SIG-M5 treated with dmso at 0.1 percent for 504 hours (cell line): ENCODE measurements at regions not wholly inside any gene's neighbourhood (a gene's known extent, or its start where the extent isn't known, plus 50 kb on each side); places are given as distances from the start of the nearest gene placed in this dataset.
"Not testable (repeated sequence)": the region's sequence is repeated elsewhere in the genome, so short reads cannot be mapped to it uniquely, and the experiment has no call there.

Source experiments
- DNase-seq: peaks from one replicate; lab custom pipeline; 2025; ENCODE audit not compliant: unreplicated experiment; lab: John Stamatoyannopoulos, UW

- no peak for DNase-seq
Measured at GRCh38 chr12:102728506-102729242, 188.4 kb downstream of the PAH start.

DNA sequence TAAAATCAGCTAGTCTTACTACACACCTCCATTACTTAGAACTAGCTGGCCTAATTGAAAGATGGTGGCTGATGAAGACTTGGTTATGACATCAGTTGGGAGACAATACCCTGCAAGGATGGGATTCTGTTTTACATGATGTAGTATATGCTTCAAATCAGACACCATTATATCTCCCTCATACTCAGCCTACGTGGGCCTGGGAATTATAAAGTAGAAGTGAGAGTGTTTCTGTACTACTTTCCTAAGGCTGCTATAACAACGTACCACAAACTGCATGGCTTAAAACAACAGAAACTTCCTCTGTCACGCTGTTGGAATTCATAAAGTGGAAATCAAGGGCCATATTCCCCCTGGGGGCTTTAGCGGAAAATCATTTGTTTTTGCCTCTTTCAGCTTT is 190.4 kb downstream of the PAH start:
- DNase-seq: no peak

DNA sequence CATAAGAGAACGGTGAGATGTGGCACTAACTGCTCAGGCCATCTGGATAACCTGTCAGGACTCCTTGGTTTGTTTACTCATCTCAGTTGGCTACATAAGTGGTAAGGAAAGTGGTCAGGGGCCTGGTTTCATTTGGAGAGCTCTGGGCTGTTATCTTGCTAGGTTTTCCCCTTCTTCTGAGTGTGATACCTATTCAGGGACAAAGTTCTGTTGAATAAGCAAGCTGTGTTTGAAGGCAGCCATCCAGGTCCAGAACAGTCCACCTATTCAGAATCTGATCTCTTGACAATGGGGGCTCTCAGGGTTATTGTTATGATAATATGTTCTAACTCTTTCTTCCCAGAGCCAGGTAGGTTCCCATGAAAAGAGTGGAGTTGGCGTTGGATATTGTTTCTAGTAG is 194.9 kb downstream of the PAH start:
- DNase-seq: no peak

DNA sequence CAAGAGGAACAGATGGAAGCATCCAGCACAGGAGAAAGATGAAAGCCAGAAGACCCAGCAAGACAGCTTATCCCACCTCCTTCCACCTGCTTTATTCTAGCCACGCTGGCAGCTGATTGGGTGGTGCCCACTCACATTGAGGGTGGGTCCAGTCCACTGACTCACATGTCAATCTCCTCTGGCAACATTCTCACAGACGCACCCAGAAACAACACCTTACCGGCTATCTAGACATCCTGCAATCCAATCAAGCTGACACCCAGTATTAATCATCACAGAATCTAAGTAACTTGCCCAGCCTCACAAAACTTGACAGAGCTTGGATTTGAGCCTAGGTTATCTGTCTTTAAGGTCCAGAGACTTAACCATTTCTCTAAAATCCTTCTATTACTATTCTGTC is 208.9 kb downstream of the PAH start:
- no peak for DNase-seq

DNA sequence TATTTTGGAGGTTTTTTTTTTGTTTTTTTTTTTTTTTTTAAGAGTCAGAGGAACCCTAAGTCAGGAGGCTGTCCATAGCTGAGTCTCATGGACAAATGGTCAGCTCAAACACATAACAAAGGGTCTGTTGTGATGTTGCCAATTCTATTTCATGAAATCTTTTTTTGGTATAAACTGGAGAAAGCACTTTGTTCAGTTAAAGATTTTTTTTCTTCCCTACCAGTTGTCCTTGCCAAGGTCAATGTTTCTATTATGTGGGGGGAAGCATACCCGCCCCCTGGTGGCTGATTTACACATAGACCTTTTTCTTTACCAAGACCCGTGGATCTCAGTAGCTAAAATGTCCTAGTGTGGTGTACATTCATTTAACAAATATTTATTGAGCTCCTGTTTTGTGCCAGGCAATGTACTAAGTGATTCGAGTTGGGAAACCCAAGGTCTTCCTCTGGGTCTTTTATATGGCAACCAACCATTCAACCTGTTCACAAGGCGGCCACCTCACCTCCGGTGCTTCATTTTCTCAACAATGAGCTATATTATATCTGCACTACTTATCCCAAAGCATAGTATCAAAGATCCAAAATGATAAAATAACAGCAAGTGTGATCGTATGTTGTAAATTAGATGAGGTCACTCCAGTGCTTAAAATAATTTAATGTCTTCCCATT is 214.5 kb downstream of the PAH start:
- peak; percentile 9 for DNase-seq

- DNase-seq: no peak
Measured at GRCh38 chr12:102696045-102696444, 215.7 kb upstream of the IGF1 start.

DNA sequence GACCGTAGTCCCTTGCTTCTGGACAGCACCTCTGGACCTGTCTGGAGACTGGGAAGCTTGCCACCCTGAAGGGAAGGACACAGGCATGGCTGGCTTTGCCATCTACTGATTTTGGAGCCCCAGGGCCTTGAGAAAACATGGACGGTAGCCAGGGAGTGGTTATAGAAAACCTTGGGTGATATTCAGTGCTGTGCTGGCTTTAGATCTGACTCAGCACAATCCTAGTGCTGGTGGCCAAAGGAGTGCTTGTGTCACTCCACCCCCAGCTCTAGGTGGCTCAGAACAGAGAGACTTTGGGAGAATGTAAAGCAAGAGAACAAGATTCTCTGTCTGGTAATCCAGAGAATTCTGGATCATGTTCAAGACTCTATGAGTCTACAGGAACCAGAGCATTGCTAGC is 214.5 kb upstream of the IGF1 start:
- DNase-seq: no peak

DNA sequence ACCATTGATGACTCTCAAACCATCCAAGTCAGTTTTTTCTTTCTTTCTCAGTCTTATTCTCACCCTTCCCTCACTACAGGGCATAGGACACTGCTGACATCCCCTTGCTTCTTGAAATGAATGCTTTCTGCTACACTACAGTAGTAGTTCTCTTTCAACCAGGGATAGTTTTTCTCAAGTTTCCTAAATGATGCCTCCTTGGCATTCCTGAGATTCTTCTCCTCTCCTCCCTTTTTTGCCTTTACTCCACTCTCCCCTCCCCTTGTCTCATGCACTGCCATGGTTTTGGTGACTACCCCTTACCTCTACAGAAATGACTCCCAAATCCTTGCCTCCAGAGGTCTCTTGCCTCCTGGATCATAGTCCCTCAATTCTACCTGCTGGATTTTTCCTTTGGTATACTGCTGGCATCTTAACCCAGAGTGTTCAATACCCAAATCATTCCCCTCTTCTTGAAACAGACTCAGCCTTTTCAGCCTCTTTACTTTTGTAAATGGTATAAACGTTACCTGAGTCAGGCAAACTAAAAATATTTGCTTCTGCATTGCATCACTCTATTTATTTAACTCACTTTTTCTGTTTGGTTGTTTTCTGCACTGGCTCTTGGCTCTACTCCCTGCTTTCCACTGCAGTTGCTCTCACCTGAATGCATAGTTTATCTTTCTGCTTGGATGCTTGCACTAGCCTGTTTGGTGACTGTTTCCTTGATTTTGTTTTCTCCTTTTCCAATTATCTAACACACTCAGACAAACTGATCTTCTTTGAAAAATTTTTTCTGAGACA is 211.6 kb upstream of the IGF1 start:
- no peak for DNase-seq

DNA sequence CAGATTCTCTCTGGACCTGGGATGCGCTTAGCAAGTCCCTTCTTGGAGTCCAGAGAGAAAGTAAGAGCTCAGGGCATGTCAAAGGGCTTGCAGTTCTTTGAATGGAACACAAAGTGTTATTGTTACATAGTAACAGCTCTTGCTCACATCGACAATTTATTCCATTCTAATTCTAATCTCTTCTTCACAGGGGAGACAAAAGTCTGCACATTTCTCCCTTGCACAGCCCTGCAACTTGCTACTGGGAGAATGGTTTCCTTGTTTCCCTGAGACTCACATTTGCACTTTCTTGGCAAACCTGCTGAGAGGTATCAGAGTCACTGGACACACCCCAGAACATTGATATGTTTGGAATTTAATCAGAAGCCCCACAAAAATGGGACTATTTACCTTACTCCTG is 209.9 kb upstream of the IGF1 start:
- no peak for DNase-seq

GRCh38 chr12:102689701-102690100 is 209.3 kb upstream of the IGF1 start:
- DNase-seq: no peak

DNA sequence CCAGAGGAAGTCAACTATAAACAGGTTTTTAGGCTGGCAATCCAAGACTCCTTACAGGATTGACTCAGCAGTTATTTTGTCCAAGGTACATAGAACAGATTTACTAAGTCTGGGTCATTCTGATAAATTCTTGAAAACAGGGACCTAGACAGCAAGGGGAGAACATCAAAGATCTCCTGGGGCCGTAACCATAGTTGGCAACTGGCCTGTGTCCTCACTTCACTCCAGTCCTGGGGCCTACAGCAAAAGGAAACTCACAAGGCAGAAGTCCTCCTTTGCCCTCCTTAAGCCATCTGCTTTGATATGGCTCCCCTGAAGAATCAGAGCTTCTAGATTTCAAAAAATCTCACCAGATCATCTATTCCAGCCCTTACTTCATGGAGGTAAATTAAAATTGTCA is 207.2 kb upstream of the IGF1 start:
- no peak for DNase-seq

DNA sequence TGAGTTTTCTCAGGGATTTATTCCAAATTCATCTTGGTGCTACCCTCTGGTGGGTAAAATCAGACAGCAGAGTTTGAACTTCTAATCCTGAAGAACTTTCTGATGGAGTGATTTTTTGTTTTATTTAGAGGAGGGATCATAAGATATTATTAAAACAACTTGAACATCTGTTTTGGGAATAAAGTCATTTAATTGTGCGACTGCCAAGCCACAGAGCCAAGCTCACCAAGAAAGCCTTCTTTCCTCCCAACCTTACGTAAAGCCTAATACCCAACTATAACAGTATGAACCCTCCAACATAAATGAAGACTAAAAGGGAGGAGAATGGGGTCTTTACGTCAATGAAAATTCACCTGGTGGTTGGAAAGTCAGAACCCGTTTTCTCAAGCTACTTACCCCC is 205.5 kb upstream of the IGF1 start:
- DNase-seq: no peak

- no peak for DNase-seq
Measured at GRCh38 chr12:102685172-102685571, 204.8 kb upstream of the IGF1 start.

GRCh38 chr12:102682366-102683289 is 202.3 kb upstream of the IGF1 start:
- no peak for DNase-seq

- no peak for DNase-seq
Measured at GRCh38 chr12:102681747-102682146, 201.4 kb upstream of the IGF1 start.

DNA sequence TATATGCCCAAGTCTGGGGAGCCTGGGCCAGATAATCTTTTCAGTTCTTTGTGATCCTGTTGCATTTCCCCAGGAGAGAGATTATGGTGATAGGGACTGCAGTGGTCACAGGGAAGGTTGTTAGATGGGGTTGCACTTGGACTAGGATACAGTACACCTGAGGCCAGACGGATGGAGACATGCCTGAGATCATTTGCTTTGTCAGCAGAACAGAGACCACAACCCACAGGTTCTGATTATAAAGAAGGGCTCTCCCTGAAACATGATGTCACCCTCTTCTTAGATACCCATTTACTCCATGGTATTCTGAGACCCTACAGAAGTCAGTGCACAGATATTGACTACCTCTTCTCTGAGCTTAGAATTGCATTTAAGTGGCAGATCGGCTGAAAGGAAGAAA is 200.9 kb upstream of the IGF1 start:
- DNase-seq: no peak

GRCh38 chr12:102680304-102680703 is 199.9 kb upstream of the IGF1 start:
- no peak for DNase-seq

DNA sequence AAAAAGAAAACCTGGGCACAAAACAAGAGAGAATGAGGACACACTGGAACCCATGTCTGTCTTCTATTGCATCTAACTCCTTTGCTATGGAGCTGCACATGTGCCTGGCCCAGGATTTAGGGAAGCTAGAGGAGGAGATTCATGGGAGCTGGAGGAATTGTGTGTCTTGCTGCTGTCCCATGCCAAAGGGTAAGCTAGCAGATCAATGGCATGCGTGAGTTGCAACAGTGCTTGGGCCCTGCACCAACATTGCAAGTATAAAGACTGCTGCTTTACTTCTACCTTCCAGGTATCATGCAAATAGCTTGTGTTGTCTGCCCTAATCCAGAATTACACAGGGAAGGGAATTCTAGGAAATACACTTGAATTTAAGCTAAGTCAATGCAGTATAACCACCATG is 196.4 kb upstream of the IGF1 start:
- DNase-seq: no peak

DNA sequence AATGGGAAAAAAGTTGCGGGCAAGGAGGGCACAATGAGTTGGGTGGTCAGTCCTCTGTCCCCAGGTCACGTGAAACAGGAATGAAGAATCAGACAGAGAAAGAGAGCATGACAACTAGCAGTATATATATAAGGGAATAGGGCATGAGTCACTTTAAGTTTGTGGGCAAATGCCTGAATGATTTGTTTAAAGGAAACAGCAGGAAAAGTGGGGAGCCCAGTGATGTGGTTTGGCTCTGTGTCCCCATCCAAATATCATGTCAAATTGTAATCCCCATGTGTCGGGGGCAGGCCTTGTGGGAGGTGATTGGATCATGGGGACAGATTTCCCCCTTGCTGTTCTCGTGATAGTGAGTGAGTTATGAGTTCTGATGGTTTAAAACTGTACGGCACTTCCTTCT is 195.3 kb upstream of the IGF1 start:
- DNase-seq: no peak

DNA sequence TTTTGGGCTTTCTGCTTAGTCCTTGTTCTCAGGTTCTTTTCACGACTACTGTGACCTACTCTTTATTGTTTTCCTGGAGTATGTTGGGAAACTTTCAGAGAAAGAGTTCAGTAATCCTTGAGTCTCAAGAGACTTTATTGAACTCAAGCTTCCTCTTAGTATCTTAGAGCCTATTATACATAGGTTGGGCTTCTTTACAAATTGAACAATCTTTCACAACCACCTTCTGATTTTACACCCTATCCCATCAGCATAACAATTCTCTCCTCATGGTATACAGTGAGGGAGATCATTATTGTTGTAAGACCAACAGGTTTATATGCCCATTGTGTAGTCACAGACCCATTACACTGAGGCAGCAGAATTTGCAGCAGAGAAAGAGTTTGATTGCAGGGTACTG is 193.2 kb upstream of the IGF1 start:
- no peak for DNase-seq

DNA sequence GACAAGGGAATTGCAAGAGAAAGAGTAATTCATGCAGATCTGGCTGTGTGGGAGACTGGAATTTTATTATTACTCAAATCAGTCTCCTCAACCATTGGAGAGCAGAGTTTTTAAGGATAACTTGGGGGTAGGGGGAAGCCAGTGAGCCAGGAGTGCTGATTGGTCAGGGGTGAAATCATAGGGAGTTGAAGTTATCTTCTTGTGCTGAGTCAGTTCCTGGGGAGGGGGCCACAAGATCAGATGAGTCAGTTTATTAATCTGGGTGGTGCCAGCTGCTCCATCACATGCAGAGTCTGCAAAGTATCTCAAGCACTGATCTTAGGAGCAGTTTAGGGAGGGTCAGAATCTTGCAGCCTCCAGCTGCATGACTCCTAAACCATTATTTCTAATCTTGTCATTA is 191.8 kb upstream of the IGF1 start:
- DNase-seq: not testable (repeated sequence)
